Peyer's patch (tissue), 4 donors: ENCODE measurements at regions not wholly inside any gene's neighbourhood (a gene's known extent, or its start where the extent isn't known, plus 50 kb on each side); places are given as distances from the start of the nearest gene placed in this dataset.
"Not testable (repeated sequence)": the region's sequence is repeated elsewhere in the genome, so short reads cannot be mapped to it uniquely, and the experiment has no call there.

Experiments
- DNase-seq, 3 donors: peaks; one replicate each; pipeline ENCODE4 v3.0.0-alpha.2; 2017 to 2019
- H3K27ac ChIP-seq, 4 donors: fragments of 200-600 bp; sonication (generic); one replicate each; pipeline ENCODE4 v1.5.1; 2016 to 2019
- H3K27me3 ChIP-seq, 2 donors: fragments of 200-600 bp; sonication (generic); one replicate each; pipeline ENCODE4 v1.5.1; 2019
- H3K36me3 ChIP-seq, 3 donors: fragments of 200-600 bp; sonication (generic); one replicate each; pipeline ENCODE4 v1.5.1; 2016 to 2019
- H3K4me1 ChIP-seq, 4 donors: fragments of 200-600 bp; sonication (generic); one replicate each; pipeline ENCODE4 v1.5.1; 2016 to 2019
- H3K4me3 ChIP-seq, 4 donors: fragments of 200-600 bp; sonication (generic); 1 replicate in 3 of 4; 2 replicates in 1 of 4; pipeline ENCODE4 v1.5.1; 2016 to 2019; ENCODE audit warnings: mild to moderate bottlenecking in 1 of 4
- H3K9me3 ChIP-seq, 4 donors: fragments of 200-600 bp; sonication (generic); one replicate each; pipeline ENCODE4 v1.5.1; 2016 to 2019; ENCODE audit warnings: mild to moderate bottlenecking in 1 of 4
- CTCF ChIP-seq, 6 experiments: fragments of 450-650 bp in 4 of 6; fragments of 200-600 bp in 2 of 6; sonication (generic) in 1 of 6; IDR thresholded peaks; one replicate each; pipeline ENCODE4 v1.5.1; 2017 to 2019; ENCODE audit warnings: antibody characterized with exemption in 6 of 6, mild to moderate bottlenecking in 3 of 6, moderate library complexity in 1 of 6
- POLR2A ChIP-seq, 2 donors: fragments of 450-650 bp; IDR thresholded peaks; one replicate each; pipeline ENCODE4 v1.5.1; 2017; ENCODE audit warnings: antibody characterized with exemption in 2 of 2, mild to moderate bottlenecking in 2 of 2, moderate library complexity in 2 of 2

- TF ChIP-seq CTCF (IDR thresholded peaks at IDR 0.05) (no peak), POLR2A (IDR thresholded peaks at IDR 0.05) (no peak)
- H3K27ac ChIP-seq = no peak overlapping the region
- DNase-seq = no peak
- no peaks in the 10 kb centered on the region for H3K9me3 ChIP-seq
- H3K27me3 ChIP-seq = no peaks in the 10 kb centered on the region
- no peaks in the 10 kb centered on the region for H3K36me3 ChIP-seq
- H3K4me1 ChIP-seq = no peaks in the 10 kb centered on the region
- no peak overlapping the region for H3K4me3 ChIP-seq
Observed at GRCh38 chr4:18690291-18690955, 668.9 kb upstream of the LCORL start.

- H3K4me3 ChIP-seq = no peak overlapping the region
Observed at GRCh38 chr4:18689308-18690115, 668.0 kb upstream of the LCORL start.

GRCh38 chr4:18688351-18688750 lies 666.8 kb upstream of the LCORL start:
- not testable (repeated sequence) for H3K36me3 ChIP-seq, DNase-seq, H3K4me3 ChIP-seq, H3K4me1 ChIP-seq, H3K9me3 ChIP-seq, H3K27ac ChIP-seq, H3K27me3 ChIP-seq

More at GRCh38 chr4:18689308-18690115, 668.0 kb upstream of the LCORL start:
- Histone ChIP-seq H3K27ac (no peak overlapping the region), H3K9me3 (no peaks in the 10 kb centered on the region), H3K27me3 (no peaks in the 10 kb centered on the region), H3K36me3 (no peaks in the 10 kb centered on the region), H3K4me1 (no peaks in the 10 kb centered on the region)
- peak in 2 of 3 donors; percentile 25 to 73 for DNase-seq
- TF ChIP-seq POLR2A (IDR thresholded peaks at IDR 0.05) (no peak), CTCF (IDR thresholded peaks at IDR 0.05) (peak; percentile 30 to 75 (median 64))

- TF ChIP-seq CTCF (IDR thresholded peaks at IDR 0.05) (no peak), POLR2A (IDR thresholded peaks at IDR 0.05) (no peak)
- Histone ChIP-seq H3K4me1 (no peaks in the 10 kb centered on the region), H3K27me3 (no peaks in the 10 kb centered on the region), H3K36me3 (no peaks in the 10 kb centered on the region), H3K4me3 (no peak overlapping the region), H3K27ac (no peak overlapping the region), H3K9me3 (no peaks in the 10 kb centered on the region)
- no peak for DNase-seq
Observed at GRCh38 chr4:18686338-18687037, 664.9 kb upstream of the LCORL start.

GRCh38 chr4:18684932-18685331 lies 663.4 kb upstream of the LCORL start:
- no peak overlapping the region for H3K27ac ChIP-seq
- no peaks in the 10 kb centered on the region for H3K27me3 ChIP-seq
- no peaks in the 10 kb centered on the region for H3K36me3 ChIP-seq
- no peak for DNase-seq
- no peak overlapping the region for H3K4me3 ChIP-seq
- no peaks in the 10 kb centered on the region for H3K9me3 ChIP-seq
- no peaks in the 10 kb centered on the region for H3K4me1 ChIP-seq
- no peak for TF ChIP-seq CTCF (IDR thresholded peaks at IDR 0.05)
- no peak for TF ChIP-seq POLR2A (IDR thresholded peaks at IDR 0.05)

- DNase-seq = no peak
- no peaks in the 10 kb centered on the region for H3K36me3 ChIP-seq
- H3K4me3 ChIP-seq = no peak overlapping the region
Observed at GRCh38 chr4:18676526-18676915, 655.0 kb upstream of the LCORL start.

More at GRCh38 chr4:18676526-18676915, 655.0 kb upstream of the LCORL start:
- TF ChIP-seq POLR2A (IDR thresholded peaks at IDR 0.05) = no peak
- no peak for TF ChIP-seq CTCF (IDR thresholded peaks at IDR 0.05)
- H3K4me1 ChIP-seq = no peaks in the 10 kb centered on the region
- H3K9me3 ChIP-seq = no peaks in the 10 kb centered on the region
- no peaks in the 10 kb centered on the region for H3K27me3 ChIP-seq
- no peak overlapping the region for H3K27ac ChIP-seq
